Testis (tissue), 2 donors: ENCODE measurements at regions not wholly inside any gene's neighbourhood (a gene's known extent, or its start where the extent isn't known, plus 50 kb on each side); places are given as distances from the start of the nearest gene placed in this dataset.
"Not testable (repeated sequence)": the region's sequence is repeated elsewhere in the genome, so short reads cannot be mapped to it uniquely, and the experiment has no call there.

Source experiments
- POLR2A ChIP-seq: fragments of 450-650 bp; IDR thresholded peaks from one replicate; pipeline ENCODE4 v1.6.1; 2017; ENCODE audit warnings: antibody characterized with exemption, mild to moderate bottlenecking, moderate library complexity
- TF ChIP-seq, protein P1 (sequence below), 3 experiments: fragments of 450-650 bp in 2 of 3; fragments of 200-600 bp in 1 of 3; sonication (generic) in 1 of 3; IDR thresholded peaks; one replicate each; pipeline ENCODE4 v1.5.1; 2016 to 2019; ENCODE audit warnings: antibody characterized with exemption in 3 of 3, mild to moderate bottlenecking in 2 of 3, moderate library complexity in 1 of 3

DNA sequence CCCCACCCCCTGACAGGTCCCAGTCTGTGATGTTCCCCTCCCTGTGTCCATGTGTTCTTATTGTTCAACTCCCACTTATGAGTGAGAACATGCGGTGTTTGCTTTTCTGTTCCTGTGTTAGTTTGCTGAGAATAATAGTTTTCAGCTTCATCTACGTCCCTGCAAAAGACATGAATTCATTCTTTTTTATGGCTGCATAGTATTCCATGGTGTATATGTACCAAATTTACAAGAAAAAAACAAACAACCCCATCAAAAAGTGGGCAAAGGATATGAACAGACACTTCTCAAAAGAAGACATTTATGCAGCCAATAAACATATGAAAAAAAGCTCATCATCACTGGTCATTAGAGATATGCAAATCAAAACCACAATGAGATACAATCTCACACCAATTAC is 156.8 kb upstream of the TMEM72 start:
- TF ChIP-seq, protein P1, sequence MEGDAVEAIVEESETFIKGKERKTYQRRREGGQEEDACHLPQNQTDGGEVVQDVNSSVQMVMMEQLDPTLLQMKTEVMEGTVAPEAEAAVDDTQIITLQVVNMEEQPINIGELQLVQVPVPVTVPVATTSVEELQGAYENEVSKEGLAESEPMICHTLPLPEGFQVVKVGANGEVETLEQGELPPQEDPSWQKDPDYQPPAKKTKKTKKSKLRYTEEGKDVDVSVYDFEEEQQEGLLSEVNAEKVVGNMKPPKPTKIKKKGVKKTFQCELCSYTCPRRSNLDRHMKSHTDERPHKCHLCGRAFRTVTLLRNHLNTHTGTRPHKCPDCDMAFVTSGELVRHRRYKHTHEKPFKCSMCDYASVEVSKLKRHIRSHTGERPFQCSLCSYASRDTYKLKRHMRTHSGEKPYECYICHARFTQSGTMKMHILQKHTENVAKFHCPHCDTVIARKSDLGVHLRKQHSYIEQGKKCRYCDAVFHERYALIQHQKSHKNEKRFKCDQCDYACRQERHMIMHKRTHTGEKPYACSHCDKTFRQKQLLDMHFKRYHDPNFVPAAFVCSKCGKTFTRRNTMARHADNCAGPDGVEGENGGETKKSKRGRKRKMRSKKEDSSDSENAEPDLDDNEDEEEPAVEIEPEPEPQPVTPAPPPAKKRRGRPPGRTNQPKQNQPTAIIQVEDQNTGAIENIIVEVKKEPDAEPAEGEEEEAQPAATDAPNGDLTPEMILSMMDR (IDR thresholded peaks at IDR 0.05), result not testable (repeated sequence)
- TF ChIP-seq POLR2A, result not testable (repeated sequence)
